Endothelial cell (in vitro differentiated cells): ENCODE measurements at regions not wholly inside any gene's neighbourhood (a gene's known extent, or its start where the extent isn't known, plus 50 kb on each side); places are given as distances from the start of the nearest gene placed in this dataset.

Experiments used
- DNase-seq: peaks from one replicate; pipeline ENCODE4 v3.0.0; 2021; ENCODE audit warnings: low spot score
- H3K27ac Mint-ChIP-seq: one replicate; pipeline ENCODE4 v1.8.0; 2021; ENCODE audit warnings: mixed read lengths, inconsistent platforms; ENCODE audit not compliant: unreplicated experiment
- H3K27me3 Mint-ChIP-seq: one replicate; pipeline ENCODE4 v1.8.0; 2021; ENCODE audit warnings: mild to moderate bottlenecking, moderate library complexity, mixed read lengths, inconsistent platforms; ENCODE audit not compliant: unreplicated experiment
- H3K36me3 Mint-ChIP-seq: one replicate; pipeline ENCODE4 v1.8.0; 2021; ENCODE audit warnings: mild to moderate bottlenecking, low read depth, mixed read lengths, inconsistent platforms; ENCODE audit not compliant: unreplicated experiment
- H3K4me1 Mint-ChIP-seq: one replicate; pipeline ENCODE4 v1.8.0; 2021; ENCODE audit warnings: mild to moderate bottlenecking, mixed read lengths, inconsistent platforms; ENCODE audit not compliant: unreplicated experiment
- H3K4me3 Mint-ChIP-seq: one replicate; pipeline ENCODE4 v1.8.0; 2021; ENCODE audit warnings: mild to moderate bottlenecking, mixed read lengths, inconsistent platforms; ENCODE audit not compliant: unreplicated experiment
- H3K9me3 Mint-ChIP-seq: one replicate; pipeline ENCODE4 v1.8.0; 2021; ENCODE audit warnings: mixed read lengths, inconsistent platforms; ENCODE audit not compliant: unreplicated experiment
- CTCF ChIP-seq: fragments of 200-600 bp; sonication (generic); IDR thresholded peaks from one replicate; pipeline ENCODE4 v1.5.0; 2021; ENCODE audit warnings: antibody characterized with exemption; ENCODE audit not compliant: unreplicated experiment

DNA sequence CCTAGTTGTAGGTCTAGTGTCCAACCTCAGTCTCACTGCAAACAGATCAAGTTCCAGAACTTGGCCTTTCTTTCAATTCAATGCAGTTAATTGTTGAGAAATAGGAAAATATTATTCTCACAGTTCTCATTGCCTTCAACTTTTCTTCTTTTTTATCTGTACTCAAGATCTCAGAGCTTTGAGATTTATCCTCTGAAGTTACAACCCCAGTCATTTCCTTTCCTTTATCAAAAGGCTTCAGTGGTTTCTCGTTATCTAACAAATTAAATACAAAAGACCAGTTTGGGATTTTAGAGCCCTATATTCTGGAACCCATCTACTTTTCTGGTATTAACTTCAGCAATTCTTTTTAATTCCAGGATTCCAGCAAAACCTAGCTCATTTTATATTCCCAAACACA lies 130.2 kb downstream of the TMA16 start:
- no peaks in the 10 kb centered on the region for H3K27me3 Mint-ChIP-seq
- H3K36me3 Mint-ChIP-seq, result no peaks in the 10 kb centered on the region
- H3K27ac Mint-ChIP-seq, result no peak overlapping the region
- H3K4me1 Mint-ChIP-seq, result peaks cover 3% of the 10 kb centered on the region
- DNase-seq, result no peak
- no peaks in the 10 kb centered on the region for H3K9me3 Mint-ChIP-seq
- TF ChIP-seq CTCF, result no peak
- no peak overlapping the region for H3K4me3 Mint-ChIP-seq

DNA sequence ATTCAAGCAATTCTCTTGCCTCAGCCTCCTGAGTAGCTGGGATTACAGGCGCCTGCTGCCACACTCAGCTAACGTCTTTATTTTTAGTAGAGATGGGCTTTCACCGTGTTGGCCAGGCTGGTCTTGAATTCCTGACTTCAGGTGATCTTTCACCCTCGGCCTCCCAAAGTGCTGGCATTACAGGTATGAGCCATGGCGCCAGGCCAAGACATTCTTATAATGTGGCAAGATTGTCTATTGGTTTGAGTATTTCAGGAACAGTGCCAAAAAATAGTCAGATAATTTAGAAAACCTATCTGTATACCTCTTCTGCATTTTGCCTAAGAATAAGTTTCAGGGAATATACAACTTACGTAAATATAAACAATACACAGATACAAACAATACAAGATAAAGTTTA lies 136.8 kb downstream of the TMA16 start:
- no peak for DNase-seq
- TF ChIP-seq CTCF, result no peak
- Mint-ChIP-seq H3K36me3 (no peaks in the 10 kb centered on the region), H3K4me1 (peaks cover 3% of the 10 kb centered on the region), H3K27ac (no peak overlapping the region), H3K4me3 (no peak overlapping the region), H3K9me3 (no peaks in the 10 kb centered on the region), H3K27me3 (no peaks in the 10 kb centered on the region)

DNA sequence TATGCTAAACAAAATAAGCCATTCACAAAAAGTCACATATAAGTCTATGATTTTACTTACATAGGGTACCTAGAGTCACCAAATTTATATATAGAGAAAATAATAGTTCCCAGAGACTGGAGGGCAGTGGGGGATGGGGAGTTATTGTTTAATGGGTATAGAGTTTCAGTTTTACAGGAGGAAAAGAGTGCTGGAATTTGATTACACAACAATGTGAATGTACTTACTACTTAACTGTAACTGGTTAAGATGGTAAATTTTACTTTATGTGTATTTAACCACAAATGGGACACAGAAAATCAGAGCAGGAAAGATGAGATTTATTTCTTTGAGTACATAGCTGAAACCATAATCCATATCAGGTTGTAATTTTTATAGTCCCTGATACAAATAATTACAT lies 144.4 kb downstream of the TMA16 start:
- Mint-ChIP-seq H3K27ac (no peak overlapping the region), H3K27me3 (no peaks in the 10 kb centered on the region), H3K4me1 (no peaks in the 10 kb centered on the region), H3K36me3 (no peaks in the 10 kb centered on the region), H3K4me3 (no peak overlapping the region), H3K9me3 (no peaks in the 10 kb centered on the region)
- DNase-seq, result no peak
- TF ChIP-seq CTCF, result no peak

DNA sequence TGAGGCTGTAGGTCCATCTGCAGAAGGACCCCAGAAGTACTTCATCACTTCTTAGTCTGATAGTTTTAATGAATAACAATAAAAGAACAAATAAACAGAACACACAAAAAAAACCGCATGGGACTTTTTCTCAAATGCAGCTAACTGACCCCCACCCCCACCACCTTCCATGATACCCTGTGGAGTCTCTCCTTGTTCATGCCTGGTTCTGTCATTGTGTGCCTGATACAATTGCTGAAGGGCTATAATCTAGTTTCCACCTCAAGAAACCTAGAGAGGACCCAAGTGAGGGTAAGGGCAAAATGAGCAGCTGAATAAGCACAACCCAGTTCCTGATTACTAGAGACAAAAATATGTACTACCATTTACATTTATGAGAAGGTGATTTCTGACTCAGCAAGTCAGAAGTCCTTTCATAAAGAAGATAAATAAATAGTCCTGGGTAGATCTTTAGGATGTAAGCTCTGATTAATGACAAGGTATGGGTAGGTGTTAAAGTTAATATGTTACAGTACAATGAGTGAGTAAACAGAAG lies 155.1 kb downstream of the TMA16 start:
- Mint-ChIP-seq H3K27ac (no peak overlapping the region), H3K4me1 (no peaks in the 10 kb centered on the region), H3K27me3 (no peaks in the 10 kb centered on the region)

GRCh38 chr4:163651761-163652160 lies 157.3 kb downstream of the TMA16 start:
- no peak overlapping the region for H3K27ac Mint-ChIP-seq
- no peak for DNase-seq
- H3K4me3 Mint-ChIP-seq, result no peak overlapping the region
- TF ChIP-seq CTCF, result no peak
- H3K36me3 Mint-ChIP-seq, result no peaks in the 10 kb centered on the region
- H3K4me1 Mint-ChIP-seq, result no peaks in the 10 kb centered on the region
- H3K9me3 Mint-ChIP-seq, result no peaks in the 10 kb centered on the region
- H3K27me3 Mint-ChIP-seq, result no peaks in the 10 kb centered on the region

More for the DNA sequence above, 155.1 kb downstream of the TMA16 start:
- no peak for TF ChIP-seq CTCF
- no peak for DNase-seq
- Mint-ChIP-seq H3K4me3 (no peak overlapping the region), H3K36me3 (no peaks in the 10 kb centered on the region), H3K9me3 (no peaks in the 10 kb centered on the region)
